ENCODE measurements at regions not wholly inside any gene's neighbourhood (a gene's known extent, or its start where the extent isn't known, plus 50 kb on each side); places are given as distances from the start of the nearest gene placed in this dataset.

GRCh38 chr5:18496041-18496440, 861.8 kb downstream of the TAF11L14 start:
- intact Hi-C loops (cut with DNase I): no loop called here
- Histone ChIP-seq H3K27me3 (no peaks in the 10 kb centered on the region), H3K9me3 (no peaks in the 10 kb centered on the region), H3K36me3 (no peaks in the 10 kb centered on the region), H3K4me3 (no peak overlapping the region), H3K27ac (no peak overlapping the region), H3K4me1 (no peaks in the 10 kb centered on the region)
- ATAC-seq (no peak), DNase-seq (no peak), FAIRE-seq (no peak)
- no peak for TF ChIP-seq CTCF (IDR thresholded peaks at IDR 0.05)

- Histone ChIP-seq H3K4me3 (no peak overlapping the region), H3K4me1 (no peaks in the 10 kb centered on the region), H3K9me3 (no peaks in the 10 kb centered on the region), H3K27ac (no peak overlapping the region), H3K36me3 (no peaks in the 10 kb centered on the region), H3K27me3 (no peaks in the 10 kb centered on the region)
- WGBS, 2 donors: 46 to 52% methylated on average over 2 of the region's 2 CpGs
- ATAC-seq (no peak), DNase-seq (no peak), FAIRE-seq (no peak)
- TF ChIP-seq CTCF (IDR thresholded peaks at IDR 0.05): no peak
- intact Hi-C loops (cut with DNase I): no loop called here
These were observed 862.8 kb downstream of the TAF11L14 start for GRCh38 chr5:18497089-18497488.

- 72 to 83% methylated on average over 4 of the region's 4 CpGs for WGBS, 2 donors
- H3K27me3 ChIP-seq: no peaks in the 10 kb centered on the region
- no peak for ATAC-seq
- no peak for DNase-seq
- no peaks in the 10 kb centered on the region for H3K4me1 ChIP-seq
- no peaks in the 10 kb centered on the region for H3K36me3 ChIP-seq
- no peak overlapping the region for H3K27ac ChIP-seq
- intact Hi-C loops (cut with DNase I): no loop called here
- H3K9me3 ChIP-seq: no peaks in the 10 kb centered on the region
- no peak overlapping the region for H3K4me3 ChIP-seq
- no peak for FAIRE-seq
- no peak for TF ChIP-seq CTCF (IDR thresholded peaks at IDR 0.05)
These were observed 869.6 kb downstream of the TAF11L14 start for GRCh38 chr5:18503797-18504328.

GRCh38 chr5:18507114-18507513, 872.9 kb downstream of the TAF11L14 start:
- no peak for ATAC-seq
- no peaks in the 10 kb centered on the region for H3K9me3 ChIP-seq
- 27 to 77% methylated on average over 1 of the region's 1 CpG for WGBS, 2 donors
- intact Hi-C loops (cut with DNase I): no loop called here
- H3K27ac ChIP-seq: no peak overlapping the region
- no peak for FAIRE-seq
- H3K36me3 ChIP-seq: no peaks in the 10 kb centered on the region
- no peak overlapping the region for H3K4me3 ChIP-seq
- no peaks in the 10 kb centered on the region for H3K4me1 ChIP-seq
- DNase-seq: no peak
- no peak for TF ChIP-seq CTCF (IDR thresholded peaks at IDR 0.05)
- no peaks in the 10 kb centered on the region for H3K27me3 ChIP-seq

GRCh38 chr5:18517641-18518380, 883.6 kb downstream of the TAF11L14 start:
- H3K36me3 ChIP-seq: no peaks in the 10 kb centered on the region
- no peaks in the 10 kb centered on the region for H3K9me3 ChIP-seq
- FAIRE-seq (no peak), DNase-seq (no peak), ATAC-seq (no peak)
- intact Hi-C loops (cut with DNase I): no loop called here
- no peak overlapping the region for H3K27ac ChIP-seq
- no peak for TF ChIP-seq CTCF (IDR thresholded peaks at IDR 0.05)
- WGBS, 2 donors: 70 to 76% methylated on average over 6 of the region's 6 CpGs
- no peaks in the 10 kb centered on the region for H3K4me1 ChIP-seq
- H3K27me3 ChIP-seq: no peaks in the 10 kb centered on the region
- no peak overlapping the region for H3K4me3 ChIP-seq
